Astrocyte of the hippocampus (primary cell): ENCODE measurements at regions not wholly inside any gene's neighbourhood (a gene's known extent, or its start where the extent isn't known, plus 50 kb on each side); places are given as distances from the start of the nearest gene placed in this dataset.

Experiments
- DNase-seq: peaks from one replicate; pipeline ENCODE4 v3.0.0; 2011; ENCODE audit warnings: low read depth, low spot score

DNA sequence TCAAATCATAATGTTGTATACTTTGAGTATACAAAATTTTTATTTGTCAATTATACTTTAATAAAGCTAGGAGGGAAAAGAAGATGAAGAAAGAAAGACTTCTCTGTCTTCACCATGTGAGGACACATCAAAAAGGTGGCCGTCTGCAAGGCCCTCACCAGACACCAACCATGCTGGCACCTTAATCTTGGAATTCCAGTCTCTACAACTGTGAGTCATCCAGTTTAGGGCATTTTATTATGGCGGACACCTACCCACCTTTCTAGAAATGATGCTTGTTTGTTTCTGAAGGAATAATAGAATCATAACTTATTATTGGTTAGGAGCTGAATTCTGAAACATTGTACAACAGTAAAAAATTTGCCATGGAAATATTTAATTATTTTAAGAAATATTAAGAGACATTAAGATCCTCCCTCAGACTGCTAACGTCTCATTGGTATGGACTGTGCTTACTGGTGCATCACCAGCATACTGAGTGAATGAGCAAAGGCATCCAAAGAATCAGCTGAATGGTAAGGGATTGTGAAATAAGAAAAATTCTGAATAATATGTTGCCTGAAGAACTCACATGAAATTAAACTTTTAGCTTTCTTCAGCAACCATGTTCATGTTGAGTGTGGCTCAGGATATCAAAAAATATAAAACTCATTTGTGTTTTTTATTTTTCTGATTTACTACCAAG lies 536.6 kb downstream of the HTR7 start:
- DNase-seq = peak; percentile 28

DNA sequence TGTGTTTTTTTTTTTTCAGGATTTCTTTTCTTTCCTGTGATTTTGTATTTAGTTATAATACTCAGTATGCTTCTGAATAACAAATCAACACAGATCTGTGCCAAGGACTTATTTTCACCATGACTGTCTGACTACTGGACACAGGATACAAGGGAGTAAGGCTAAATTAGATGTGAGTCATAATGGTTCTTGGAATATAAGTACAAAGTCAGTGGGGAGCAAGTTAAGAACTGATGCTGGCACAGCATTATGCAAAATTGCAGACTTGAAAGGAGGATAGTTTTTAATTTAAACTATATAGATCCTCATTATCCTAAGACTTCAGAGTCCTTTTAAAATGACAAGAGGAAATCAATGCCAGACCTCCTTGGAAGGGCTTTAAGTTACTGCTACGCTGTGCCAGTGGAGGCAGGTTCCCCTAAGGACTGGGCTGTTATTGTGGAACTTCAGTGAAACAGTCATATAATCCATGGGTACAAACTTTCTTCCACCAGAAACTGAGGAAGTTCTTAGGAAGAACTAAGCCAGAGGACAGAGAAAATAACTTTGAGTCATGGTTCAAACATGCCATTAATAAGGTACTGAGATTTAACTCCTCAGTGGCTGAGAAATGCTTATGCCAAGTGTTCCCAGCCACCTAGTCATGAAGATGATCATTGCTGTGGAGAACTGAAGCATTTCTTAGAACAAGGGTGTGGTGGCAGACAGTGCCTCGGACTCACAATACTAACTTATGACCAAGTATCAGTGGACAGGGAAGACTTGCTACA lies 531.2 kb downstream of the HTR7 start:
- DNase-seq = peak; percentile 71

DNA sequence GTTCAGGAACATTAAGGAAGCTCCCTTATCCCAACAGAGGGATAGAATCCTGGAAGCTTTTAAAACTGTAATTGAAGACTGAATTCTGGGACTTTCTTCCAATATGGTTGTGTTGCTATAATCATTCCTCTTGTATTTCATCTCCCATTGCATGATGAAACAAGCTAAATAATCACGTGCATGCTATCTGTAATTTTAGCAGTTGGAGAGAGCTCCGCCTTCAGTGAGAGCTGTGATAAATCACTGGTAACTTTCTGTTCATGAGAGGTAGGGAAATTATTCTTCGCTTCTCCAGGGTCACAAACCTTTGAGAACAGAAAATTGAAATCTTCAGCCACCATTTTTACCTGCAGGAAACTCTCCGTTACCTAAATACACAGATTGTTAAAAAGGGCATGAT lies 530.2 kb downstream of the HTR7 start:
- no peak for DNase-seq

DNA sequence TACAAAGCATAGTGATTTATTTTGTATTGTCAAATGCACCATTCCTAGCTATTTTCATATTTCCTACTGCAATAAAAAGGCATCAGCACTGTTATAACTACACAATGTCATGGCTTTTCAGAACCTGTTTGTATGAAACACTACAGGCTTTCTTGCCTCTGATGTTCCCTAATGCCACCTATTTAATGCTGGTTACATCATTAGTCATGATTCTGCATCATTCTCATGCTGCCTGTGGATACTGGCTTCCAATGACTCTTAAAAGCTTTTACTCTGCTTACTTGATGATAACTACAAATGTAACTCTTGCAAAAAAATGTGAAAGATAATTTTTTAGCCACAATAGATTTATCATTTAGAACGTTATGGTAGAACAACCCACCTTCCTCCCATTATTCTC lies 529.4 kb downstream of the HTR7 start:
- DNase-seq = no peak

DNA sequence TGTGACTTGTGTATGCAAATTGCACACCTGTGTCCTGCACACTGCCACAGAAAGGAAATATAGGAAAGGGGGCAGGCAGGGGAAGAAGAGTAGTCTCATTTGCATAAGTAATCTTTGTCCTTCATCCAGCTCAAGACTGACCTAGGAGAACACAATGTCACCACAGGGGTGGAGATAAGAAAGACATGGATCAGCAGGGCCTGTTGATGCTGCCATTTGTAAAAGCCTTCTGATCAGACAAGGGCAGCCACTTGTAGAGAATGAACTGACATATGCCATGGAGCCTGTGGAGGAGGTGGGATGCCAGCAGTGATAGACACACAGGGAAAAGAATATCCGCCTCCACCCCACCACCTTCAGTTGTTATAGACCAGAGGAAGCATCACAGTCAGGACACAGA lies 528.9 kb downstream of the HTR7 start:
- DNase-seq = no peak

DNA sequence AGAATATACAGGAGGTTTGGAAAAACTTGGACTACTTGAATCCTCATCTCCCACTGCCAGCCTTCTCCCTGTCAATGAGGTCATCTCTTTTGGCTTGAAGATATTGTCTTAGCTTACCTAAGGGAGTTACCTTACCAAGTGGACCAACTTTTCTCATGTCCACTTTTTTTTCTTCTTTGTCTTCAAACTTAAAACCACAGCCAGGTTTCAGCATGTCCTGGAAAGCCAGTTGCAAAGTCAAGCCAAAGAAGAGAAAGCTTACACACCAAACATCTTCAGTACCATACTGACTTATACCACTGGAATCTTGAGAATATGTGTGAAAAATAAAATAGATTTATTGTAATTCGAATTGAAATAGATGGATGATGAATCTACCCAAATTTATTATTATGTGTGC lies 520.5 kb downstream of the HTR7 start:
- no peak for DNase-seq

DNA sequence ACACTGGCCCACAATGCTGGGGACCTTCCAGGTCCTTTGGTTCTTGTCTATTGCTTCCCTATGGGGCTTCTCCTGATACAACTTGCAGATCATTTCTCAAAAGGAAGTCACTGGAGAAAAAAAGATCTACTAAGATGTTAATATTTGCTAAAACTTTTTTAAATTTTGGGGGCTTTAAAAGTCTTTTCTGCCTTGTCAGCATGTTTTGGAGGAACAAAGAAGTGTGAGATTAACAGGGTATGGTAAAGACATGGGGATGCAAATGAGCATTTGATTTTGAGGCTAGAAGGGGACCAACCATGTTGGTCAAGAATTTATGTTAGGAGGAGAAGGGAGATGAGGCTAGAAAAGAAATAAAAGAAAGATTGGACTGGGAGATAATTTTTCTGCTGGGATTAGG lies 515.4 kb downstream of the HTR7 start:
- no peak for DNase-seq

DNA sequence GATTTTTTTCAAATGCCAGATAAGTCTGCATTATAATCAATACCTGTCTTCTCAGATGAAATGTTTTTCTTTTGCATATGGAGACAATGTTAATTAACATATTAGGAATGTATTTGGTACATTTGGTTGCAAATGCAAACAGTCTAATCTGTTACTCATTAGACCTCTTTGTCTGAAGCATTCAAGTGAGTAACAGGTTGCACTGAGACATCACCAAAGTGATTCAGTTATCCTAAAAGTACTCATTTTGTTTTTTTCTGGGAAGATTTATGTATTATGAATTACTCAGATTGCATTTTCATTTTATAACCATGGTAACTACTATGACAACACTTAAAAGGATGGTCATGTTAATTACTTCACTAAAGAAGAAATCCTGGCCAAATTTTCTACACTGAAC lies 513.6 kb downstream of the HTR7 start:
- no peak for DNase-seq

DNA sequence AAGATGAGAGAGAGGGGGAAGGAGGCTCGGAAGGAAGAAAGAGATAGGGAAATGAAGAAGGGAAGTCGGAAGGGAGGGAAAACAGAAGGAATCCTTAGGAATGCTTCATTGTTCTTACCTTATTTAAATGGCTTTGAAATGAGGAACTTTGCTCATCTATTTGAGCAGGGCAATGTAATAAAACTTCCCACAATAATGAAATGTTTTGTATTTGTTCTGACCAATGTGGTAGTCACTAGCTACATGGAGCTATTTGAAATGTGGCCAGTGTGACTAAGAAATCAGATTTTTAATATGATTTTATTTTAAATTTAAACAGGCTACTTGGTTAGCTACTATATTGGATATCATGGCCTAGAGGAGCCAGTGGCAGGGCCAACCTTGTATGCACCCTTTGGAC lies 510.6 kb downstream of the HTR7 start:
- no peak for DNase-seq

DNA sequence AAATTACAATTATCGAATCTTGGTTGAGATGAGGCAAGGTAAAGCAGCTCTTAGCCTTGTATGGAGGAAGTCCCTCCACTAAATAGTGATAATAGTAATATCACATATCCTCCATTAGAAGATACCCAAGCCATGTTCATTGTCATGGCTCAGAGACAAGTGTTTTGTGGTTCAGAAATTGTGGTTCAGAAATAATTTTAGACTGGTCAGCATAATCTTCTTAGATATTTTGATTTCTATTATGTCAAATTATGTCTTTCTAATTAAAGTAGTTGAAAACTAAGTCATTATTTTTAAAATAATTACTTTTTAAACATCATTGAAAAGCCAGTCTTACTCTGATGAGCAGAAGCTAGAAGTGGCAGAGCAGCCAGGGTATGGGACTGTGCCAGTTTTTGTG lies 507.7 kb downstream of the HTR7 start:
- DNase-seq = no peak

DNA sequence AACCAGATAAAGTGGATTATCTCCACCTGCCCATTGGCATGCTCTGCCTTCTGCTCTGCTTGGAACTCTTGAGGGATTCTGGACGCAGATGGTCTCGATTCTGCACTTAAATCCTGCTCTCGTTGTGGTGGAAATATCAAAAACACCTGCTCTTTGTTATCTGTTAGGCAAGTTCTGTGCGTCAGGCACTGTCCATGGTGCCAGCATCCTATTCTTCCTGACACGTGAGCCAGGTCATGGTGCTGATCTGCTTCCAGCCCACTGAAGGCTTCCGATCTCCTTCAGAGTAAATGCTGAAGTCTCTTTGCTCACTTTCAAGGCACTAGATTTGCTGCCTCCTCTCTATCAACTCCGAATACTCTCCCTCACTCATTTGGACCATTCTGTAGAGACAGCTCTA lies 505.6 kb downstream of the HTR7 start:
- DNase-seq = peak; percentile 7

DNA sequence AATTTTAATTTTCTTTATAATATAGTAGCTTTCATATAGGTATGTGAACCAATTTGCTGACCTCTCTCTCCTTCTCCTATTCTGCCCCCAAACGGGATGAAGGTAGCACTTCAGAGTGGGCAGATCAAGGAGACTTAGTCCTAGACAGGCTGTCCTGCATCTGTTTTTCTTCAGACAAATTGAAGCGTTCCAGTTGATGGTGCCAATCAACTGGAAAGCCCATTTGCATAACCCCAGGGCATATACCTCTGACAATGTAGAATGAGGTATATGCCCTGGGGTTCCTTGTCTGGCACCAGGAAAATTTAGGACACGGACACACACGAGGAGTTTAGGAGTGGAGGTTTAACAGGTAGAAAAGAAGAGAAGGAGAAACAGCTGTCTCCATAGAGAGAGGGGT lies 502.9 kb downstream of the HTR7 start:
- DNase-seq = no peak

DNA sequence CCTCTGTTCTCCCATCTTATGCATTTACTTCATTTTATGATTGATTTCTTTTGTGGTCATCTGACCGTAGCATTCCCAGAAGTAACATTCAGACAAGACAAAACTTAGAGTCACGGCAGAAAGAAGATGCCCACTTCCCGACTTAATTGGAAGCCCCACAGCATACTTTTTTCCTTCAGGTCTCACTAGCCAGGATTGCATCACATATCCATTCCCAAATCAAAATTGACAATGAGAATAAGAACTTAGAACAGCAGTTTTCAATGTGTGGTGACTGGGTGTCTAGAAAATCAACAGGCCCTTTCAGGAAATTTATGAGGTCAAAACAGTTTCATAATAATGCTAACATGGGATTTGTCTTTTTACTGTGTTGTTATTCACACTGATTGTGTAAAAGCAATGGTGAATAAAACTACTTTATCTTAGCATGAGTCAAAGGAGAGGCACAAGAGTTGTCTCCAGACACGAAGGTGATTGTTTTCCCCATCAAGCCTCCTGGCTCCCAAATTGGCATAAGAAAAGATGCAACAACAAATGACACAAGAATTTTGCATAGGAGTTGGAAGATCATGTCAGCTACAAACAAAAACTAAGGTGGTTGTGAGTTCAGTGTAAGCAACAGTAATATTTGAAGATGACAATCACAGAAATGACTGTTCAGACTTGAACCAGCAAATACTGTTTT lies 493.9 kb downstream of the HTR7 start:
- no peak for DNase-seq

DNA sequence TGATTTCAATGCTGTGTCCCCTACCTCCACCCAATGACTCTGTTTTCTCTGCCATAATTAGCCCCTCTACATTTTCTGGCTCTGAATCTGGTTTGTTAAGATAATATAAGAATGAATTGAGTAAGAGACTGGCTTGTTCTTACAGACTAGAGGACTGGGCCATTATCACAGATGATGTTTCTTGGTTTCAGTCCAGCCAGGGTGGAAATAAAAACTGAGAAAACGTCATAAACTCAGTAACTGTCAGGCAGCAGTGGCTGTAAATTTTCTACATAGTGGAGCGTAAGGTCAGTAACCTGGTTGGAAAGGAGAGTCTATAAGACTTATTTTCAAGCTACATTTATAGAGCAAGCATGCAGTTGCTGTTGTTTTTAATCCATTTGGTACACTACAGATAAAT lies 485.4 kb downstream of the HTR7 start:
- no peak for DNase-seq

DNA sequence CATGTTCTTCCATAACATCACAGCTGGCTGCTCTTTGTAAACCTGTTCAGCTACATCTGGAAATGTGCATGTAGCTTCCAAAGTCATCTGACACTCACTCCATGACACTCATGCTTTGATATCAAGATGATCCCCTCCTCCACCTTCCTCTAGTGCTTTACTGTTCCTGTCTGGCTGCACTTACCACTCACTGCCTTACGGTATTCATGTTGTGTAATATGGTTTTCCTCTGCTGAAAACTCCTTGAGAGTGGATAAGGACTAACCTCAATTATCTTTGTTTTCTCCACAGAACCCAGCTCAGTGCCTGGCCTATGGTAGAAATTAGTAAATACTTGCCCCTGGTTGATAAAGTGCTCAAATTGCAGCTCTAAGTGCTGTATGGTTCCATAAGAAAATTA lies 483.9 kb downstream of the HTR7 start:
- DNase-seq = no peak

DNA sequence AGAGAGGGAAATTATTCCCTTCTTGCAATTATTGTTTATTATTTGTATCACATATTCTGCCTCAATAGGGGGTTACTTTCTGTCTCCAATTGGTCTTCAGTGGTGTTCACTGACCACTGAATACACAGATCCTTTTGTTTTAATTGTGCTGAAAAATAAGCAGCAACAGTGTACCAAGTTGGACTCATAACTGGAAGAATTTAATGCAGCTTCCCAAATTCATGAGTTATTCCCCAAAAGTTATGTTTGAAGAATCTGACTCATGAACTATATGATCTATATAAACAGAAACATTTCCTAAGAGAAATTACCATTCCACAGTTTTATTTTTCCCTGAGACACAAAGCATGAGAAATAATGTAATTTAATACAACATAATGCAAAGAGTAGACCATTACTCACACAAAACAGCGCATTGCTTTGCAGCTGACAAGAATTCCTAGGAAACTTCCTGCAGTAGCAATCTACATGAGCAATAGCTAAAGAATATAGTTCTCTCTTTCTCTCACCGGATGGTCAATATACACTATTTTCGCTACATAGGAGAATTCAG lies 479.2 kb downstream of the HTR7 start:
- no peak for DNase-seq

DNA sequence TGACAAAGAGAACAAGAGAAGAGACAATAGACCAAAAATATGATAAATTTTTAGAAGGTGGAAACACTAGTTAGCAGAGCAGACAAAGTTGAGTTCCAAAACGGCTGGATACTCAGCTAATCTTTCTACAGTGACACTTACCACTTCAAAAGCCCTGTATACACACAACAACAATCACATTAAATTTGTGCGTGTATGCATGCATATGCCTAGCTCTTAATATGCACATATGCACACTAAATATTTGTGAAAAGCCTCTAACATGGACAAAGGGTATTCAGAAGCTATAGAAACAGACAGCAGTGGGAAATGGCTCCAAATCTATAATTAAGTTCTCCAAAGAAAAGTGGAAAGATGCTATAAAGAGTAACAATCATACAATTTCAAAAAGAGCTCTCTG lies 476.4 kb downstream of the HTR7 start:
- no peak for DNase-seq

DNA sequence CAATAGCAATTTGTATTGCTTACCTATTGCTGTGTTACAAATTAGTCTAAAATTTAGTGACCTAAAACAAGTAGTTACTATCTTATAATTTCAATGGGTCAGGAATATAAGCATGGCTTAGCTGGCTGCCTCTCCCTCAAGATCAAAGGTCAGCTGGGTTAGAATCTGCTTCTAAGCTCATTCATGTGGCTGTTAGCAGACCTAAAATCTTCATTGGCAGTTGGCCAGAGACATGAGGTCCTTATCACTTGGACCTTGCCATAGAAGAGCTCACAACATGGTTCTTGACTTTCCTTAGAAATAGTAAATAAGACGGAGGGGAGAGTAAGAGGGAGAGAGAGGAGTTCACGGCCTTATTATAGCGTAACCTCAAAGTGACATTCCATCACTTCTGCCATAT lies 468.0 kb downstream of the HTR7 start:
- no peak for DNase-seq

DNA sequence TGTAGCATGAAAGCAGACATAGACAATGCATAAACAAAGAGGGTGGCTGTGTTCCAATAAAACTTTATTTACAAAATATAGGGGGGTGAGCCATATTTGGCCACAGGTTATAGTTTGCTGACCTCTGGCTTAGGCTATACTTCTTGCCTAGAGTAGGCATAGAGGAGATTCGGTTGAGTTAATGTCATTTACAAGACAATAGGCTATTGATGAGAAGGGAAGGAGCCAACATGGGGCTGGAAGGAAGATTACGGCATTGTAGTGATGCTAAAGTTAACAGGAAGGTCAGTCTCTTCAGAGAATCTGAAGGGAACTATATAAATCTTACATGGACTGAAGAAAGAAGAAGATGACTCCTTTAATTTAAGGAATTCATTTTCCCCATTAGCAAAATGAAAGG lies 463.5 kb downstream of the HTR7 start:
- DNase-seq = no peak

DNA sequence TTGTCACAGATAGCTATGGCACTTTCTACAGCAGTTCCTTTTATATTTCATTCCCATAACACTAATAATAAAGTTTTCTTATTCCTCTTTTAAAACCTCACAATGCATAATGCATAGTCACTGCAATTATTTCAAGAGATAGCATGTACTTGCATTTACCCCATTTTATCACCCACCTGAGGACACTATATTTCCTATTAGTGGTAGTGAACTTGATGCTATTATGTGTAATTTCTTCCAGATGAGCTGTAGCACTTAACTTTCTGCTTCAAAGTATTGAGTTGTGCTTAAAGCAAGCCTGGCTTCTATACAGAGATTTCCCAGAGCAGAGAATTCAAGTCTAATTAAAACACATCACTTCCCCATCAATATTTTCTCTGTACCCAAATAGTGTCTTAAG lies 461.1 kb downstream of the HTR7 start:
- no peak for DNase-seq

DNA sequence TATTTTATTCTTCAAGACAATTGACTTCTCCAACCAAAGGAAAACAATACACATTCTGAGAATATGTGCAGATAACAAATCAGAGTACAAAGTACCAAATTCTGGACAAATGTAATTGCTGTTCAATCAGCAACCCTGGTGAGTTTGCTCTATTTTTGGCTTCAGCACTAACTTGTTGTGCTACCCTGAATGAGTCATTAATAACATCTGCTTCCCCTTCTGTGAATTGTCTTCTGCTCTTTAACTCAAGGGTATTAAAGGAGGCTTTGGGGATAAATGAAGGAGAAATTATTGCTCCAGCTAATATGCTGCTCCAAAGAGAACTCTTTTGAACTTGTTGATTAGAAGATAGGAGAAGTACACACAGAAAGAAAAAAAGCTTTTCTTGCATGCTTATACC lies 459.3 kb downstream of the HTR7 start:
- DNase-seq = no peak

DNA sequence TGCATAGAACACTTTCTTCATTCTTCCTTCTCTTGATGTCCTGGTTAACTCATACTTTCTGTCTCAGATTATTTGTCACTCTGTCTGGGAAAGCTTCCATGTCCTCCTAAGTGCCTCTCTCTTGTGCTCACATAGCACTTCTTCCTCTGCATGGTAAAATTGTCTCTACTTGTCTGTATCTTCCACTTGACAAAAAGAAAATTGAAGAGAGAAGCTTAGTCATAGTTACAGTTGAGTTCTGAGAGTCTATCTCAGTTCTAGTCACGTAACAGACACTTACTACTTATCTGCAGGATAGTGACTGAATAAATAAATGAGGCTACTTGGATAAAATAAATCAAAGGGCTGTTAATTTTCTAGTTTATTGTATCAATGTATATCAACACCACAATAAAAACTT lies 458.1 kb downstream of the HTR7 start:
- no peak for DNase-seq
